Endothelial cell of umbilical vein (primary cell): ENCODE measurements at regions not wholly inside any gene's neighbourhood (a gene's known extent, or its start where the extent isn't known, plus 50 kb on each side); places are given as distances from the start of the nearest gene placed in this dataset.

ENCODE experiments used
- BruUV-seq: library from RNA; stranded (reverse); fragments of 400-500 nt; replicated peaks from 2 replicates; lab custom pipeline; 2021; lab: Mats Ljungman, UMichigan
- CTCF ChIA-PET: fragments of 300-600, 350-600 bp; sonication (Branson Sonifier 250); formaldehyde crosslinking; loops from one replicate; lab custom pipeline; 2021; ENCODE audit warnings: antibody characterized with exemption, inconsistent platforms; lab: Charles Lee
- POLR2A ChIA-PET: fragments of 300-600, 350-600 bp; sonication (Branson Sonifier 250); formaldehyde crosslinking; loops from one replicate; lab custom pipeline; 2021; ENCODE audit warnings: antibody characterized with exemption, inconsistent platforms; lab: Charles Lee
- DNase-seq: peaks from one replicate; pipeline ENCODE4 v3.0.0-alpha.2; 2011; ENCODE audit warnings: low read depth, low spot score
- FAIRE-seq: peaks from 2 replicates; lab custom pipeline; 2011; peaks lifted over from hg19 to GRCh38; lab: Jason Lieb, UNC
- H2AFZ ChIP-seq: 2 replicates; pipeline ENCODE4 v1.6.0; 2012; ENCODE audit warnings: low read depth, low read length, control low read depth, inconsistent platforms
- H3K27ac ChIP-seq: 2 replicates; pipeline ENCODE4 v1.5.1; 2011; ENCODE audit warnings: low read depth, mild to moderate bottlenecking, control low read depth, low read length, moderate library complexity; ENCODE audit not compliant: insufficient read depth
- H3K27me3 ChIP-seq, 2 experiments: 2 replicates each; pipeline versions ENCODE4 v1.6.0 to v1.6.1; 2011; ENCODE audit warnings: low read length in 2 of 2, mixed read lengths in 1 of 2; ENCODE audit not compliant: control insufficient read depth in 2 of 2, insufficient read depth in 2 of 2
- H3K36me3 ChIP-seq, 2 experiments: 2 replicates in 1 of 2; 3 replicates in 1 of 2; pipeline ENCODE4 v1.5.1; 2011; ENCODE audit warnings: low read length in 2 of 2, mild to moderate bottlenecking in 1 of 2, moderate library complexity in 1 of 2; ENCODE audit not compliant: control insufficient read depth in 2 of 2, insufficient read depth in 2 of 2; ENCODE audit errors: extremely low read depth in 1 of 2
- H3K4me1 ChIP-seq: 3 replicates; pipeline ENCODE4 v1.5.1; 2011; ENCODE audit warnings: mild to moderate bottlenecking, low read length; ENCODE audit not compliant: control insufficient read depth, insufficient read depth; ENCODE audit errors: extremely low read depth
- H3K4me2 ChIP-seq: 2 replicates; pipeline ENCODE4 v1.6.1; 2011; ENCODE audit warnings: low read length, control low read depth, mixed read lengths; ENCODE audit not compliant: insufficient read depth
- H3K4me3 ChIP-seq, 3 experiments: fragments of 200-600 bp in 1 of 3; sonication (generic), shearing (Covaris generic) in 1 of 3; replicated peaks in 1 of 3; 2 replicates each; pipeline ENCODE4 v1.5.1; 2011 to 2016; ENCODE audit warnings: control low read depth in 3 of 3, low read length in 3 of 3, mild to moderate bottlenecking in 2 of 3, inconsistent platforms in 1 of 3, low read depth in 1 of 3, moderate library complexity in 1 of 3; ENCODE audit not compliant: insufficient read depth in 1 of 3
- H3K79me2 ChIP-seq: 2 replicates; pipeline ENCODE4 v1.6.0; 2012; ENCODE audit warnings: low read length, inconsistent platforms; ENCODE audit not compliant: control insufficient read depth, insufficient read depth
- H3K9ac ChIP-seq: replicated peaks from 2 replicates; pipeline ENCODE3; 2011; ENCODE audit warnings: low read length, control low read depth; ENCODE audit not compliant: insufficient read depth; ENCODE audit errors: extremely low read depth
- H3K9me1 ChIP-seq: replicated peaks from 3 replicates; pipeline ENCODE4 v1.6.0; 2011; ENCODE audit warnings: mild to moderate bottlenecking, low read length; ENCODE audit not compliant: control insufficient read depth, insufficient read depth; ENCODE audit errors: extremely low read depth
- H3K9me3 ChIP-seq: replicated peaks from 2 replicates; pipeline ENCODE4 v1.5.1; 2012; ENCODE audit warnings: low read length, inconsistent platforms; ENCODE audit not compliant: control insufficient read depth, insufficient read depth
- H4K20me1 ChIP-seq: replicated peaks from 2 replicates; pipeline ENCODE3; 2011; ENCODE audit warnings: mild to moderate bottlenecking, low read length; ENCODE audit not compliant: control insufficient read depth, insufficient read depth; ENCODE audit errors: extremely low read depth
- EZH2 ChIP-seq: IDR thresholded peaks from 2 replicates; pipeline ENCODE4 v1.6.1; 2012; ENCODE audit warnings: borderline replicate concordance, low read depth, mild to moderate bottlenecking, moderate library complexity, low read length, inconsistent platforms; ENCODE audit not compliant: severe bottlenecking
- FOS ChIP-seq: IDR thresholded peaks from 2 replicates; pipeline ENCODE4 v1.6.1; 2011; ENCODE audit warnings: mild to moderate bottlenecking, low read length, moderate library complexity, borderline replicate concordance; ENCODE audit not compliant: insufficient read depth
- GATA2 ChIP-seq: IDR thresholded peaks from 2 replicates; pipeline ENCODE4 v1.7.0; 2011; ENCODE audit warnings: low read depth, mild to moderate bottlenecking, moderate library complexity, mixed read lengths, low read length; ENCODE audit not compliant: insufficient read length, insufficient read depth
- JUN ChIP-seq: IDR thresholded peaks from 2 replicates; pipeline ENCODE4 v1.6.1; 2011; ENCODE audit warnings: borderline replicate concordance, low read depth; ENCODE audit not compliant: insufficient read length, insufficient read depth
- MYC ChIP-seq: IDR thresholded peaks from one replicate; pipeline ENCODE4 v1.6.1; 2011; ENCODE audit warnings: mild to moderate bottlenecking, low read depth, low read length
- POLR2A ChIP-seq: IDR thresholded peaks from 2 replicates; pipeline ENCODE4 v1.6.1; 2012; ENCODE audit warnings: low read depth, mild to moderate bottlenecking, control low read depth, low read length
- POLR2AphosphoS5 ChIP-seq: IDR thresholded peaks from 2 replicates; pipeline ENCODE4 v1.6.1; 2012; ENCODE audit warnings: low read depth, mild to moderate bottlenecking, control low read depth, low read length, moderate library complexity; ENCODE audit not compliant: insufficient read depth
- dilution Hi-C: fragments of 300-500 bp; cut with MboI; formaldehyde crosslinking; loops from one replicate; pipeline ENCODE4 v1.15.0; 2019; ENCODE audit warnings: low sequenced_read_pairs; ENCODE audit not compliant: extremely low pct_ligation_motif_present
- intact Hi-C: fragments of 100-400 bp; cut with micrococcal nuclease; formaldehyde crosslinking; loops from one replicate; pipeline ENCODE4 v1.10.0; 2022
- TF ChIP-seq, protein P1 (sequence below): IDR thresholded peaks from 2 replicates; pipeline ENCODE4 v1.6.1; 2011; ENCODE audit not compliant: insufficient read depth, insufficient read length
- TF ChIP-seq, protein P2 (sequence below), 2 donors: IDR thresholded peaks; 1 replicate in 1 of 2; 2 replicates in 1 of 2; pipeline ENCODE4 v1.5.1; 2011; ENCODE audit warnings: low read length in 2 of 2, mild to moderate bottlenecking in 2 of 2, moderate library complexity in 2 of 2, control low read depth in 1 of 2, inconsistent platforms in 1 of 2, low read depth in 1 of 2; ENCODE audit not compliant: insufficient read depth in 1 of 2; ENCODE audit errors: extremely low read depth in 1 of 2

DNA sequence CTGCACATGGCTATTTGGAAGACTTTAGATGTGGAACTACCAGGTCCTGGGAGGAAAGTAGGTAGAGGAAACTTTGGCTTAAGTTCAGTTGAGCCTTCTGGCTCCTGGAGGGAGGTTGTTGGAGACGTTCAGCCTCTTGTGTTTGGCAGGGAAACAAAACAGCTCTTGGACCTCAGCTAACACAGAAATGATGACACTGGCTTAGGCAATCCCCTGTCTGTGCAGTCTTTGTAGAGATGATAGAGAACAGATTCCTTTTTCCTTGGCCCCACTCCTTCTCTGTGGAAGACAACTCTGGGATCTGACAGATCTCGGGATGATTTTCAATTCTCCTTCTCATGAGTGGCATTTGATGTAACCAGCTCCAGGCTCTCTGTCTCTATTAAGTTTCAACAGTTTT is 428.5 kb downstream of the TMEM135 start:
- Histone ChIP-seq H3K9me3 (no peaks in the 10 kb centered on the region), H3K36me3 (no peaks in the 10 kb centered on the region), H3K4me3 (no peak overlapping the region), H3K27me3 (no peaks in the 10 kb centered on the region), H3K27ac (no peak overlapping the region), H3K4me1 (no peaks in the 10 kb centered on the region), H4K20me1 (no peaks in the 10 kb centered on the region), H2AFZ (no peak overlapping the region), H3K4me2 (no peak overlapping the region), H3K9ac (no peak overlapping the region), H3K9me1 (no peaks in the 10 kb centered on the region), H3K79me2 (no peaks in the 10 kb centered on the region)
- dilution Hi-C loops = no loop called here
- POLR2A ChIA-PET = no interaction called here
- CTCF ChIA-PET = no interaction called here
- FAIRE-seq (no peak), DNase-seq (no peak)
- BruUV-seq = no TSS peak
- TF ChIP-seq MYC (no peak), GATA2 (no peak), EZH2 (no peak), JUN (no peak), FOS (no peak), POLR2A (no peak), POLR2AphosphoS5 (no peak)
- TF ChIP-seq, protein P1, sequence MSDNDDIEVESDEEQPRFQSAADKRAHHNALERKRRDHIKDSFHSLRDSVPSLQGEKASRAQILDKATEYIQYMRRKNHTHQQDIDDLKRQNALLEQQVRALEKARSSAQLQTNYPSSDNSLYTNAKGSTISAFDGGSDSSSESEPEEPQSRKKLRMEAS = no peak
- TF ChIP-seq, protein P2, sequence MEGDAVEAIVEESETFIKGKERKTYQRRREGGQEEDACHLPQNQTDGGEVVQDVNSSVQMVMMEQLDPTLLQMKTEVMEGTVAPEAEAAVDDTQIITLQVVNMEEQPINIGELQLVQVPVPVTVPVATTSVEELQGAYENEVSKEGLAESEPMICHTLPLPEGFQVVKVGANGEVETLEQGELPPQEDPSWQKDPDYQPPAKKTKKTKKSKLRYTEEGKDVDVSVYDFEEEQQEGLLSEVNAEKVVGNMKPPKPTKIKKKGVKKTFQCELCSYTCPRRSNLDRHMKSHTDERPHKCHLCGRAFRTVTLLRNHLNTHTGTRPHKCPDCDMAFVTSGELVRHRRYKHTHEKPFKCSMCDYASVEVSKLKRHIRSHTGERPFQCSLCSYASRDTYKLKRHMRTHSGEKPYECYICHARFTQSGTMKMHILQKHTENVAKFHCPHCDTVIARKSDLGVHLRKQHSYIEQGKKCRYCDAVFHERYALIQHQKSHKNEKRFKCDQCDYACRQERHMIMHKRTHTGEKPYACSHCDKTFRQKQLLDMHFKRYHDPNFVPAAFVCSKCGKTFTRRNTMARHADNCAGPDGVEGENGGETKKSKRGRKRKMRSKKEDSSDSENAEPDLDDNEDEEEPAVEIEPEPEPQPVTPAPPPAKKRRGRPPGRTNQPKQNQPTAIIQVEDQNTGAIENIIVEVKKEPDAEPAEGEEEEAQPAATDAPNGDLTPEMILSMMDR (IDR thresholded peaks at IDR 0.05; ENCODE audit: extremely low read depth in 1 of 2, insufficient read depth in 1 of 2, low read depth in 1 of 2, low read length in 2 of 2) = no peak
- intact Hi-C loops = no loop called here
